Superior temporal gyrus (tissue), 1 donor: ENCODE measurements at regions not wholly inside any gene's neighbourhood (a gene's known extent, or its start where the extent isn't known, plus 50 kb on each side); places are given as distances from the start of the nearest gene placed in this dataset.

ENCODE experiments used
- DNase-seq: peaks from one replicate; pipeline ENCODE4 v3.0.0-alpha.2; 2016; ENCODE audit errors: extremely low spot score

DNA sequence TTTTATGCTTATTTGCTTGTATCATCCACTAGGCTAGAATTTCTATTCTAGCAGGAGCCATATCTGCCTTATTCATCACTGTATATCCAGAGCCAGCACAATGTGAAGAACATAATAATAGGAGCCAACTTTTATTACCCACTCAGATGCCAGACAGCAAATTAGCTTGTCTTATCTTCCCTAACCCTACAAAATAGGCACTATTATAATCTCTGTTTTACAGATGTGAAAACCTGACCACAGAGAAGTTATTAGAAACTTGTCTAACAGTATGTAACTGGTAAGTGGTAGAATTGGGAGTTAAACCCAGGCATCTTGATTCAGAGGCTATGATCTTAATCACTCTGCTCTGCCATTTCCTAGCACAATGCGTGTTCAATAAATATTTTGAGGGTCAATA is 579.5 kb downstream of the CAAP1 start:
- no peak for DNase-seq

DNA sequence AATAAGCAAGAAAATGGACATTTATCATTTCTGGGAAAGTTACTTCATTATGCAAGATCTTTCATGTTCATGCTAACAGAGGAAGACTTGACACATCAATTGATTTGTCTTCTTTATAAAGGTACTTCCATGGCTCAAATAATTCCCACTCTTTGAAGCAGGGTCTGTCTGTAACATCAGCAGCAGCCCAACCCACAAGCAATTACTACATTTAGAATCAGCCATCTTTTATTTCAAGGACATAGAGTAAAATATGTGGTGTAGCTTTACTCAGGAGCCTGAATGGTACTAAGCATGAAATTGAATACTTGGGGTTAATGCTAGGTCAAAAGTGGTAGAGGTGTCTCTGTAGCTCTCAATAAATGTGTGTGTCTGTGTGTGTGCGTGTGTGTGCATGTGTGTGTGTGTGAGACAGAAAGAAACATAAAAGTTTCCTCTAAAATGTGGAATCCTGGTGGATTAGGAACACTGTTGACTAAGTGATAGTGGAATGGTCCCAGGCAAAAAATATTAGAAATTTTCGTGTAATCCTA is 581.1 kb downstream of the CAAP1 start:
- no peak for DNase-seq

DNA sequence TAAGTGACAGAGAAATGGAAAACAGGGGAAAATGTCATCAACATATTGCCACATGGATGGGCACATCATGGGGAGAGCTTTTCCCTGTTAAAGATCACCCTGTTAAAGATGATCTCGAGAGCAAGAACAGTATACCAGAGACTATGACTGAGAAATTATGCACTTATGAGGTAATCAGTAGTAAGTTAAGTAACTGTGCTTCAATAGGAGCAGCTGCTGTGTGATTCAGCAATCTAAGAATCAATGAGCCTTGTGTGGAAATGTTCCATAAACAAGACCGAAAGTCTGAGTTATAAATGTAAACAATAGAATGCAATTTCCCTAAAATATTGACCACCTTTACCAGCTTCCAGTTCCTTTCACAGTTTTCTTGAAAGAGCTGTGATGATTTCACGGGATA is 582.3 kb downstream of the CAAP1 start:
- no peak for DNase-seq

DNA sequence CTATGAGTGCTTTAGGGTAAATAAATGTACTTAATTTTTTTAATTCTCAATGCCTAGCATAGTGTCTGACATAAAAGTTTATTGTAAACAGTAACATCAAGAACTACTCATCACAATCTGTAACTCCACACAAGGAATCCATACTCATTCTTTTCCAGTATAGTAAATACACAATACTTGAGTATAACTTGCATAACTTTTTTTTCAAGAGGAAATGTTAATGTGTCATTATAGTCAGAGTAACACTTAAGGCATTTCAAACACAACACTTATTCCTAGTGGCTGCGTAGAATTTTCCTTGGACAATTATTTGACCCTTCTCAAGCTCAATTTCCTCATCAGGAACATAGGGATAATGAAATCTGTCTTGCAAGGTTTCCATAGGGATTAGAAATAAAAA is 584.3 kb downstream of the CAAP1 start:
- DNase-seq, result no peak

GRCh38 chr9:26301659-26302058 is 590.9 kb downstream of the CAAP1 start:
- no peak for DNase-seq

DNA sequence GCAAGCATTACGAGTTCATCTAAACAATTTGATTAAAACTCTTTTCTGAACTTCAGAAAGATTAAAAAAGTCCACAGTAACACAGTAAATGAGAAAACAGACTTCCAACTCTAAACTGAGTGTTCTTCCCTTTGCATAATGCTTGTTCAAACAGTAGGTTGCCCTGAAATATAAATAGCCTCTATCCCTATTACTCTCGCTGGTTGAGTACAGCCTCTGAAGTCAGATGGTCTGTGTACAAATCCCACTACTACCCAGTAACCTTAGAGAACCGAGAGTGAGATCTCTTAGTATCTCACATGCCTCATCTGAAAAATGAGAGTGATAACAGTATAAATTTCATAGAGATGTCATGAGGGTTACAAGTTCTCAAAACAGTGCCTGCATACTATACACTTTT is 591.6 kb downstream of the CAAP1 start:
- no peak for DNase-seq

GRCh38 chr9:26296910-26297572 is 595.6 kb downstream of the CAAP1 start:
- DNase-seq, result no peak

DNA sequence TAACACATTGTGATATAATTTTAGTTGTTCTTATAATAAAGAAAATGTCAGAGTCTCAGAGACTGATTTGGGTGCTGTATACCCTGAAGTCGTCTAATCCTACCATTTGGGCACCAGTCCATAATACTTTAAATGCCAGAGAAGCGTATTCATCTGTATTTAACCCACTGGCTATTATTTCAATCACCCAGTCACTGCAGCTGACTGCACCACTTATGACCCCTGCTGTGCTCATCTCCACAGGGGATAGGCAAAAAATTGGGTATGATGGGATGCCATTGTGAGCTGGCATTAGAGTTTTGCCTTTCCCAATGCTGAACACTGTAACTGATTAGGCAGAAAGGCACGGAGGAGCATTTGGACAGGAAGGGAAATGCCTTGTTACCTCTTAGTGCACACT is 599.7 kb downstream of the CAAP1 start:
- DNase-seq, result no peak

DNA sequence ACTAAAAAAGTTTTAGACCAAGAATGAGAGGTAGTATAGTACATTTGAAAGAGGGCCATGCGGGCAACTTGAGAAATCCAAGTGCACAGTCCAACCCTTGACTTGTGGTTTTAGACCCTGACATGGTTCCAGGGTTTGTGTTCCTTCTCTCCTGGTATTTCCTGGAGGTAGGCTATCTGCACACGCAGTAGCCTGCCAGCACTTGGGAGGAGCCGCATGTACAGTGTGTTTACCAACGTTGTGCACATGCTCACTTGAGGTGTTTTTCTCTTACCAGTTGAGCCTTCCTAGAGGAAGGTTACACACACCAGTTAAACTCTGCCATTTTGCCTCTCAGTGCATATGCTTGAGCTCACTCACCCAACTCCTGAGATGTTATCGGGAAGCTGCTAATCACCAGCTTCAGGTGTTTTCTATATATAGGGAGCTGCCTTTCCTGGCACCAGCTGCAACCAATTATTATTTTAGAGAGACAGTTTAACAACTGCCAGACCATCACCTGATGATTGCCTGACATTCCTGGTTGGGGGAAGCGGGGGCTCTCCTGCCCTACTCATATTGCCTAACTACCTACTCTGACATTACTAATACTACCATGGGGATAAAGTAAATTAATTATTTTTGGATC is 593.4 kb upstream of the TUSC1 start:
- no peak for DNase-seq

GRCh38 chr9:26266146-26266793 is 588.0 kb upstream of the TUSC1 start:
- DNase-seq, result no peak

- DNase-seq, result no peak
These were observed 586.7 kb upstream of the TUSC1 start for GRCh38 chr9:26264709-26265601.

- no peak for DNase-seq
These were observed 585.2 kb upstream of the TUSC1 start for GRCh38 chr9:26263478-26263877.

DNA sequence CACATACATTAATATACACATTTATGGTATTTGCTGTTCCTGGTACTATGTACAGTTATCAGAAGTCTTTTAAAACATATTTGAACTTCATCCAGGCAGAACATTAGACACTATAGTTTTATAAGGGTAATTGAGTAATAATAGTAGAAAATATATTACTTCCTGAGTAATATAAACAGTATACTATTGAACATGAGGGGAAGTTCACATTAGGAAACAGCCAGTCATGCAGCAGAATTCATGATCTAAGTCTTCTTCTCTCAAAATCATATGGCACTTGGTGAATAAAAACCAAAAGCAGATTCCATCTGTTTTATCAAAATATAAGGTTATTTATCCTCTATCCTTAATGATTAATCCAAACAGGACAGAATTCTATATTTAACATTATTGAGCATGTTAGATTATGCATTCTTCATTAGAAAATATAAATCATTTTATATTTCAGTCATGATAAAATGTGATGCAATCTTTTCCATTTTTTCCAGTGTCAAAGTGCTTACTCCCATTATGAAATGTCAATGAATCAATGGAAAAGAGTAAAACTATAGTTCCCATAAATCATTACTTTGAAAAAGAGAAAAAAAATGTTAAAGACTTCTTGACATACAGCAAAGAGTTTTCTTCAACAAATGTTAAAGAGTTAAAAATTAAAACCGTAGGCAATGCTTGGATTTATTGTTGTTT is 584.3 kb upstream of the TUSC1 start:
- no peak for DNase-seq

- DNase-seq, result no peak
These were observed 583.5 kb upstream of the TUSC1 start for GRCh38 chr9:26261503-26262330.

DNA sequence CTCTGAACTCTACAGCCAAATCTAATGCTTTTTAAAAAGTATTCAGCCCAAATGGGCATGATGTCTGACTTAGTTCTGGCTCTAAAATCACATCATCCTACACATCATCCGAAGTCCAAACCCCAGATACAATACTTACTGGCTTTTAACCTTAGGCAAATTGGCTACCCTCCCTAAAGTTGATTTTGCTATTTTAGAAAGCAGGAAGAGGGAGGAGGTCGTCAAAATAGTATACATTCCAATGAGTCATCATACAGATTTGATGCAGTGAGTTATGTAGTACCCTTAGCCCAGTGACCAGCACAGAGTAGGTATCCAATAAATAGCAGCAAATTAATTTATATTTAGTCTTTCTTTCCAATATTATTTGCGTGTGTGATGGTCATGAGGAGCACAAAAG is 582.0 kb upstream of the TUSC1 start:
- no peak for DNase-seq

DNA sequence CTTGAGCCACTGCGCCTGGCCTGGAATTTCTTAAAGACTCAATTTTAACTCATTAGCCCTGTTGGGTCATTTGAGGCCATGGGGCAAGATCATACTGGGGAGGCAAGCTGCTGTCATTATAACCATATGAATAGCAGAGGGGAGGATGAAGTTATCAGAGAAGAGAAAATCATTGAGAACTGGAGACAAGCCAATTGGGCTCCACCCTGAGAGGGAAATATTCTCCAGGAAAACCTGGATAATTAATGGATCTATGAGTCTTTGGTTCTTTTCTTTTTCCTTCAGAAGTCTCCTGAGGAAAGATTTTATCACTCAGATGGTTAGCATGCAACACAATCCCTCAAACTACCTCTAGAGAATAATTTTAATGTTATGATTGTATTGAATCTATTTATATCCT is 569.6 kb upstream of the TUSC1 start:
- no peak for DNase-seq

DNA sequence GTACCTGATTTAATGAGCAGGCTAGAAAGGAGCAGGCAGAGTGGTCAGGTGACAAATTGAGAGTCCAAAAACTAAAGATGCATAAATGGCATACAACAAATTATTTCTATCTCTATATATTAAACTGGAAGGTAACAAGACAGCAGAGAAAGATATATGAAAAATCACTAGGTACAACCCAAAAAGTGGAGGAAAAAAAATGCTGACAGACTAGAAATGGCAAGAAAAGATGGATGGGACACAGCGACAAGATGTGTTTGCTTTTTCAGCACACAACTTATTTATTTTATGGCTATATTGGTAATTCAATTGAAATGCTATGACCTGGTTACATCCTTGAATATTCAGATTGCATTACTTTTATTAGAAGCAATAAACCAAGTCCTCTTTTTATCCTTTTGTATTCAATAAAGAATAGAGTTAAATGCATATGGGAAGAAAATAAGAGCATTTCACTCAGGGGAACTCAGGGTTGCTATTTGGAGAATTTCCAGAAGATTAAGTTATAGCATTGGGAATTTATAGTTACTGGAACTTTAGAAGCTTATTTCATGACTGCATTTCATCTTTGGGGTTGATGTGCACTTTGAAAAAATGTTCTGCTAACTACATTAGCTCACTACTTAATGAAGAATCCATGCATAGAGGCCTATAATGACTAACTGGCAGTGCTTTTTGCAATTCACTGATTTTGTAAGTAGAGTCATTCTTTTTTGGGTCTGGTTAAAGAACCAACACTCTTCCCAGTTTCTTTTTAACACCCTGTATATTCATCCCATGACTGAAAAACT is 566.6 kb upstream of the TUSC1 start:
- no peak for DNase-seq

GRCh38 chr9:26243726-26244125 is 565.5 kb upstream of the TUSC1 start:
- no peak for DNase-seq

DNA sequence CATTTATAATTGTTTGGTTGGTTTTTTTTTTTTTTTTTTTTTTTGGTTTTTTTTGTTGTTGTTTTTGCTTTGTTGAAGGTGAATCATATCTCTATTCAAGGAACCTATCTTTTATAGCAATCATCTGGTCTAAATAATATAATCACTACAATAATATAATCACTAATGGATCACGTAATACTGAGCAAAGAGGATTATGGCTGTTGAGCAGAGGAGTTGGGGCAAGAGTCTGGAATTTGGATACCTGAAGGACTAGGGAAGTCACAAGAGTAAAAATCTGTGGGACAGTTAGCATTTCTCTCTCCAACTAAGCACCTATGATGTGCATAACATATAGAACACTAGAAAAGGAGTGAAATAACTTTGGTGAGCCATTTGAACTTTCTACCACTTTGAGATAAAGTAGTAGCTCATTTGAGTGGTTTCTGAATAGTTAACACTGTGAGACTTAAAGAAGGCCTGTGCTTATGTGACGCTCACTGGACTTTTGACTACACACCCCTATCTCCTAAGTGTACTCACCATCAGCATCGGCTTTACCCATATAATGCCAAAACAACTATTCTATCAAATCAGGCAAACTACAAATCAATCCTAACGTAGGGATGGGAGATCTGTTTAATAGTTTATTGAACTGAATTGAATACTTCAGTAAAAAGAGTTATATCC is 564.9 kb upstream of the TUSC1 start:
- no peak for DNase-seq
